MCF 10A (cell line): ENCODE measurements at regions not wholly inside any gene's neighbourhood (a gene's known extent, or its start where the extent isn't known, plus 50 kb on each side); places are given as distances from the start of the nearest gene placed in this dataset.
A peak's percentile ranks its signal among the peaks of the same experiment; 100 is the strongest.

Experiments
- BruUV-seq: library from RNA; stranded (reverse); fragments of 400-500 nt; replicated peaks from 2 replicates; lab custom pipeline; 2021; lab: Mats Ljungman, UMichigan
- CTCF ChIA-PET: fragments of 300-600 bp; sonication (Branson Sonifier 250); formaldehyde crosslinking; extraction: SDS; loops from one replicate; lab custom pipeline; 2021; ENCODE audit warnings: antibody characterized with exemption, inconsistent platforms; lab: Yijun Ruan, JAX
- POLR2A ChIA-PET: fragments of 300-600, 350-650 bp; sonication (Branson Sonifier 250); formaldehyde crosslinking; extraction: SDS; loops from one replicate; lab custom pipeline; 2020; ENCODE audit warnings: antibody characterized with exemption, inconsistent platforms; lab: Yijun Ruan, JAX
- DNase-seq: peaks from one replicate; pipeline ENCODE4 v3.0.0-alpha.2; 2018; ENCODE audit not compliant: unreplicated experiment
- H3K27ac Mint-ChIP-seq: one replicate; pipeline ENCODE4 v1.8.0; 2022; ENCODE audit warnings: mild to moderate bottlenecking, low read depth, mixed read lengths; ENCODE audit not compliant: unreplicated experiment
- H3K27me3 Mint-ChIP-seq: one replicate; pipeline ENCODE4 v1.8.0; 2022; ENCODE audit warnings: mixed read lengths; ENCODE audit not compliant: insufficient read depth, unreplicated experiment
- H3K36me3 Mint-ChIP-seq: one replicate; pipeline ENCODE4 v1.8.0; 2022; ENCODE audit warnings: mild to moderate bottlenecking, moderate library complexity, mixed read lengths; ENCODE audit not compliant: insufficient read depth, unreplicated experiment
- H3K4me1 Mint-ChIP-seq: one replicate; pipeline ENCODE4 v1.8.0; 2022; ENCODE audit warnings: mixed read lengths; ENCODE audit not compliant: insufficient read depth, unreplicated experiment
- H3K4me3 Mint-ChIP-seq: one replicate; pipeline ENCODE4 v1.8.0; 2022; ENCODE audit warnings: mild to moderate bottlenecking, moderate library complexity, mixed read lengths; ENCODE audit not compliant: unreplicated experiment
- H3K9me3 Mint-ChIP-seq: one replicate; pipeline ENCODE4 v1.8.0; 2022; ENCODE audit warnings: mixed read lengths; ENCODE audit not compliant: unreplicated experiment
- CTCF ChIP-seq: fragments of 200-600 bp; IDR thresholded peaks from one replicate; pipeline ENCODE4 v1.8.0; 2022; ENCODE audit warnings: antibody characterized with exemption, mild to moderate bottlenecking; ENCODE audit not compliant: unreplicated experiment
- intact Hi-C: fragments of 100-400 bp; cut with micrococcal nuclease; formaldehyde crosslinking; loops from 2 replicates; pipeline ENCODE4 v1.14.1; 2022

- no peak for TF ChIP-seq CTCF
- H3K27me3 Mint-ChIP-seq: no peaks in the 10 kb centered on the region
- H3K4me1 Mint-ChIP-seq: no peaks in the 10 kb centered on the region
- BruUV-seq: no TSS peak
- POLR2A ChIA-PET: interaction anchor here (1.2 kb wide), 1 partner anchor 74 kb away, joined by 3 read pairs; the partner anchor contains the start of gene FNDC3A
- CTCF ChIA-PET: no interaction called here
- intact Hi-C loops: loop anchor here (10.0 kb wide), 1 partner anchor 87 kb away; no protein-coding TSS in a partner anchor
- no peak for DNase-seq
- no peaks in the 10 kb centered on the region for H3K36me3 Mint-ChIP-seq
- peaks cover 21% of the 10 kb centered on the region for H3K9me3 Mint-ChIP-seq
- H3K27ac Mint-ChIP-seq: no peak overlapping the region
- H3K4me3 Mint-ChIP-seq: no peak overlapping the region
Observed at GRCh38 chr13:48901781-48902180, 73.9 kb upstream of the FNDC3A start.

- Mint-ChIP-seq H3K9me3 (peaks cover 26% of the 10 kb centered on the region), H3K27ac (no peak overlapping the region), H3K36me3 (no peaks in the 10 kb centered on the region), H3K4me1 (no peaks in the 10 kb centered on the region), H3K4me3 (no peak overlapping the region), H3K27me3 (no peaks in the 10 kb centered on the region)
- POLR2A ChIA-PET: interaction anchor here (1.2 kb wide), 1 partner anchor 73 kb away, joined by 3 read pairs; the partner anchor contains the start of gene FNDC3A
- CTCF ChIA-PET: no interaction called here
- BruUV-seq: no TSS peak
- DNase-seq: peak; percentile 63
- intact Hi-C loops: loop anchor here (10.0 kb wide), 1 partner anchor 88 kb away; no protein-coding TSS in a partner anchor
- no peak for TF ChIP-seq CTCF
Observed at GRCh38 chr13:48902368-48902767, 73.3 kb upstream of the FNDC3A start.

DNA sequence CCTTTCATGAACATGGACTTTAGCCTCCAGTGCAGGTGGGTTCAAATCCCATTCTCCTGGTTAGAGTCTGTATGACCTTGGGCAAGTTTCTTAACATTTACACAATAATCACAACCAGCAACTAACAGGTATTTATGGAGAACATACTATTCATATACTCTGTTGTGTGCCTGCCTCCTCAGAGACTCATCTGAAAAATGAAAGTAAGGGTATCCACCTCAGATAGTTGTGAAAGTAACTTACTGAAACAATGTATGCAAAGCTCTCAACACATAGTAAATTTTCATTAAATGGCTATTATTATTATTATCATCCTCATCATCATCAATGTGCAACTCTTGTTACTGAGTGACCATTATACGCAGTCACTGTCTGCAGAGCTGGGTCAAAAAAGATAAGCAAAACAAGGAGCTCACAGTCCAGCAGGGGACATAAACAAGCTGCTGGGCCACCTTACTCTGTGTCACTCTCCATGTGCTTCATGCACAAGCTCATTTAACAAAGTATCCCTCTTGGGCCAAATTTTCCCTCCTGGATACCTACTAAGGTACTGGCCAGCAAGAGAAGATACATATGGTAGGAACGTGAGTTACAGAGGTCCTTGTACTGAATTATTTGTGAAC lies 70.9 kb upstream of the FNDC3A start:
- POLR2A ChIA-PET: interaction anchor here (0.6 to 0.9 kb wide), 2 partner anchors 13 to 151 kb away, joined by 3 to 4 read pairs; no protein-coding TSS in a partner anchor

More for the DNA sequence above, 70.9 kb upstream of the FNDC3A start:
- CTCF ChIA-PET: no interaction called here
- intact Hi-C loops: loop anchor here (10.0 kb wide), 1 partner anchor 90 kb away; no protein-coding TSS in a partner anchor
- no peak for TF ChIP-seq CTCF
- H3K4me3 Mint-ChIP-seq: no peak overlapping the region
- H3K4me1 Mint-ChIP-seq: peaks cover 9% of the 10 kb centered on the region
- no TSS peak for BruUV-seq
- peaks cover 15% of the 10 kb centered on the region for H3K9me3 Mint-ChIP-seq
- H3K27me3 Mint-ChIP-seq: no peaks in the 10 kb centered on the region
- no peaks in the 10 kb centered on the region for H3K36me3 Mint-ChIP-seq
- H3K27ac Mint-ChIP-seq: no peak overlapping the region
- no peak for DNase-seq
